ENCODE measurements at regions not wholly inside any gene's neighbourhood (a gene's known extent, or its start where the extent isn't known, plus 50 kb on each side); places are given as distances from the start of the nearest gene placed in this dataset.

- DNase-seq = no peak
- TF ChIP-seq POLR2A (IDR thresholded peaks at IDR 0.05; ENCODE audit: low read length) (no peak), GATA1 (IDR thresholded peaks at IDR 0.05; ENCODE audit: low read depth, low read length) (no peak)
Measured at GRCh38 chr6:166228839-166229528, 61.3 kb upstream of the TBXT start.

- no peak for DNase-seq
- TF ChIP-seq GATA1 (IDR thresholded peaks at IDR 0.05; ENCODE audit: low read depth, low read length) (no peak), POLR2A (IDR thresholded peaks at IDR 0.05; ENCODE audit: low read length) (no peak)
Measured at GRCh38 chr6:166228425-166228824, 60.8 kb upstream of the TBXT start.

DNA sequence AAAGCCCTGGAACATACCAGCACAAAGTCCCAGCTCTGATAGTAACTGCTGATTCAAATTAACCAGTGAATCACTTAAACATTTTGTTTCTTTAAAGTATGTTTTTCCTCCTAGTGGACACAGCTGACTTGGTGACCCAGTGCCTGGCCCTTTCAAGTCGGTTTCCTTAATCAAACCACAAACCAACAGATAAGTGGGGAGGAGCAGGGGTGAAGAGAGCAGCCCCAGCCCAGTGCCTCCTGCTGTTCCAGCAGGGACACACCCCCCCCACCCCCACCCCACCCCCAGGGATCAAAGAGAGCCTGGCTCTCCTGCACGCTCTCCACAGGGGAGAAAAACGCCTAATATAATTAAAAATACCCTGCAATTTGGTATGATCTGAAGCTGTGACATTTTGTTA lies 55.4 kb upstream of the TBXT start:
- DNase-seq = peak in 1 of 2 experiments; percentile 6

DNA sequence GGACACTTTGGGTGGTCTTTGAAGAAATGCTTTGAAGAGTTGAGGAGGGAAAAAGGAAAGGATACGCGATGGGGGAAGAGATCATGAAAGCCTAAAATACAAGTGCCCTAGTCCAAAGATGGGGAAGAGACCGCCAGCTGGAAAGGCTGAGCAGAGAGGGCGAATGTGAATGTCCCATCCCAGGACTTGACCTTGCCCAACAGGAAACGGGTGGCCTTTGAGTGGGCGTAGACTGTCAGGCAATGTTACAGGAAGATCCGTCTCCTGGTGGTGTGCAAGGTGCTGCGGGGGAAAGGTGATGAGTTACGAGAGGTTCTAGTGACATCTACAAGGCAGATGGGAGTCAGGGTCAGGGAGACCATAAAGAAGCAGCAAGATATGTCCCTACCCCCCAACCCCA lies 55.0 kb upstream of the TBXT start:
- no peak for DNase-seq
- TF ChIP-seq POLR2A (IDR thresholded peaks at IDR 0.05; ENCODE audit: low read length) (no peak), GATA1 (IDR thresholded peaks at IDR 0.05; ENCODE audit: low read depth, low read length) (no peak)

More for the DNA sequence above, 55.4 kb upstream of the TBXT start:
- no peak for TF ChIP-seq GATA1 (IDR thresholded peaks at IDR 0.05; ENCODE audit: low read depth, low read length)
- no peak for TF ChIP-seq POLR2A (IDR thresholded peaks at IDR 0.05; ENCODE audit: low read length)

- TF ChIP-seq POLR2A (IDR thresholded peaks at IDR 0.05; ENCODE audit: low read length) = no peak
- TF ChIP-seq GATA1 (IDR thresholded peaks at IDR 0.05; ENCODE audit: low read depth, low read length) = no peak
- no peak for DNase-seq
Measured at GRCh38 chr6:166221636-166222035, 54.0 kb upstream of the TBXT start.

DNA sequence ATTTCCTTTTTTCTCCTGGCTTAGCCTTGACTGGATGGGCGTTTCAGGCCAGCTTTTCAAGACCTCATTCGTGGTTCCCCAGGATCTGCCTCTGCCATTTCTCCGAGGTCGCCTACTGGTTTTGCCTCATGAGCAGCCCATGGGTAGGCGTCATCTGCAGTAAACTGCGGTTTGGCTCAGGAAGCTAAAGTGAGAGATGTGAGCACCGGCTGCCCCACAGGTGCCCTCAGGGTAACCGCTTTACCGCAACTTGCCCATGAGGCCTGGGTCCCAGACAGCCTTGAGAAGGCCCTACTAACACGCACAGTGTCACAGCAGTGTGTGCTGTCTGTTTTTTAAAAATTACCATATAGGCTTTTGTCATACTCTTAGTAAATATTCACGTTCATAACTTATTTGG lies 53.4 kb upstream of the TBXT start:
- no peak for DNase-seq
- TF ChIP-seq POLR2A (IDR thresholded peaks at IDR 0.05; ENCODE audit: low read length) (no peak), GATA1 (IDR thresholded peaks at IDR 0.05; ENCODE audit: low read depth, low read length) (no peak)
